SK-N-SH (cell line): ENCODE measurements at regions not wholly inside any gene's neighbourhood (a gene's known extent, or its start where the extent isn't known, plus 50 kb on each side); places are given as distances from the start of the nearest gene placed in this dataset.

Experiments
- EP300 ChIP-seq, 2 experiments: IDR thresholded peaks; 2 replicates each; pipeline versions ENCODE4 v1.4.0 to v1.6.1; 2012; ENCODE audit warnings: borderline replicate concordance in 1 of 2, low read depth in 1 of 2, low read length in 1 of 2
- POLR2AphosphoS5 ChIP-seq: IDR thresholded peaks from 2 replicates; pipeline ENCODE4 v1.6.1; 2012; ENCODE audit warnings: low read depth, low read length
- RAD21 ChIP-seq: IDR thresholded peaks from 2 replicates; pipeline ENCODE4 v1.6.1; 2012; ENCODE audit warnings: mild to moderate bottlenecking, low read length
- RXRA ChIP-seq: IDR thresholded peaks from 2 replicates; pipeline ENCODE4 v1.4.0; 2012; ENCODE audit warnings: low read depth, mild to moderate bottlenecking, borderline replicate concordance
- TAF1 ChIP-seq: IDR thresholded peaks from 2 replicates; pipeline ENCODE4 v1.6.1; 2012; ENCODE audit warnings: low read depth, mild to moderate bottlenecking, low read length, moderate library complexity, borderline replicate concordance
- TF ChIP-seq, protein P1 (sequence below): fragments of 200-600 bp; sonication (generic); IDR thresholded peaks from 2 replicates; pipeline ENCODE4 v1.6.1; 2017; ENCODE audit warnings: antibody characterized with exemption, mild to moderate bottlenecking, moderate library complexity

DNA sequence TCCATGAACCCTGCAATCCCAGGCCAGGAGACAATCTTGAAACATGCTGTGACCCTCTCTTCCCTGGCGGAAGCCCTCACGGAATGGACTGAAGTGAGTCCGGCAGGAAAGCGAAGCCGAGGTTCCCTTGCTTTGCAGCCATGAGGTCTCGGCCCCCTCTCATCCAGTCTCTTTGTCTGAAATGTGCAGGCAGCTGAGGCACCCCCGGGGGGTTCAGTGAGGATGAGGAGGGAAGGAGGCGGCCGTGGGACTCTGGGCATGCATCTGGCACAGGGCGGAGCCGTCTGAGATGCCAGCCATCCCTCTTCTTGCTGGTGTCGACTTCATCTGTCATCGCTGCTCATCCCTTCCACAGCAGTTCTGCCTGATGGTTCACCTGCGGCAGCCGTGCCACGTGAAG, 1485.7 kb downstream of the BRD1 start:
- TF ChIP-seq, protein P1, sequence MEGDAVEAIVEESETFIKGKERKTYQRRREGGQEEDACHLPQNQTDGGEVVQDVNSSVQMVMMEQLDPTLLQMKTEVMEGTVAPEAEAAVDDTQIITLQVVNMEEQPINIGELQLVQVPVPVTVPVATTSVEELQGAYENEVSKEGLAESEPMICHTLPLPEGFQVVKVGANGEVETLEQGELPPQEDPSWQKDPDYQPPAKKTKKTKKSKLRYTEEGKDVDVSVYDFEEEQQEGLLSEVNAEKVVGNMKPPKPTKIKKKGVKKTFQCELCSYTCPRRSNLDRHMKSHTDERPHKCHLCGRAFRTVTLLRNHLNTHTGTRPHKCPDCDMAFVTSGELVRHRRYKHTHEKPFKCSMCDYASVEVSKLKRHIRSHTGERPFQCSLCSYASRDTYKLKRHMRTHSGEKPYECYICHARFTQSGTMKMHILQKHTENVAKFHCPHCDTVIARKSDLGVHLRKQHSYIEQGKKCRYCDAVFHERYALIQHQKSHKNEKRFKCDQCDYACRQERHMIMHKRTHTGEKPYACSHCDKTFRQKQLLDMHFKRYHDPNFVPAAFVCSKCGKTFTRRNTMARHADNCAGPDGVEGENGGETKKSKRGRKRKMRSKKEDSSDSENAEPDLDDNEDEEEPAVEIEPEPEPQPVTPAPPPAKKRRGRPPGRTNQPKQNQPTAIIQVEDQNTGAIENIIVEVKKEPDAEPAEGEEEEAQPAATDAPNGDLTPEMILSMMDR: no peak
- no peak for TF ChIP-seq RXRA
- no peak for TF ChIP-seq TAF1
- TF ChIP-seq EP300 (IDR thresholded peaks at IDR 0.05; ENCODE audit: borderline replicate concordance in 1 of 2, low read depth in 1 of 2, low read length in 1 of 2): no peak
- TF ChIP-seq RAD21: no peak
- TF ChIP-seq POLR2AphosphoS5: no peak
